AG09309 (cell line): ENCODE measurements at regions not wholly inside any gene's neighbourhood (a gene's known extent, or its start where the extent isn't known, plus 50 kb on each side); places are given as distances from the start of the nearest gene placed in this dataset.

Experiments
- DNase-seq: peaks from one replicate; pipeline ENCODE4 v3.0.0-alpha.2; 2010; ENCODE audit warnings: low read depth
- H3K4me3 ChIP-seq: 2 replicates; pipeline ENCODE4 v1.5.1; 2011; ENCODE audit warnings: mild to moderate bottlenecking, low read depth, low read length, moderate library complexity; ENCODE audit not compliant: control insufficient read depth
- TF ChIP-seq, protein P1 (sequence below): IDR thresholded peaks from 2 replicates; pipeline ENCODE4 v1.5.1; 2011; ENCODE audit warnings: mild to moderate bottlenecking, low read depth, low read length, inconsistent platforms; ENCODE audit not compliant: insufficient read depth, control insufficient read depth; ENCODE audit errors: missing control alignments

DNA sequence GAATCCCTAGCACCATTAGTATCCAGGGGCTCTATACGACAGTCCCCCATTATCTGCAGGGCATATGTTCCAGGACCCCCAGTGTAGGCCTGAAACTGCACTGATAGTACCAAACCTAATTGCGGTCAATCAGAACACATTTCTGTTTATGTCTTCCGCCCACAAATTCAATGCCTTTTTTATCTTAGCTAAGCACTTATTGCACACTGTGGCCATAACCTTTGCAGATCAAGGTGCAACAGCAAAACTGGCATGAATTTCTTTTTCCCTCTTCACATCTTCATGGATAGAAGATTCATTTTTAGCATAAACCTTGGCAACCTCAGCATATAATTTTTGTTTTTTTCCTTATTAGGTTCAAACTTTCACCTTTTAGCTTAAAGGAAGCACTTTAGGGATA, 361.1 kb downstream of the DEPDC1B start:
- TF ChIP-seq, protein P1, sequence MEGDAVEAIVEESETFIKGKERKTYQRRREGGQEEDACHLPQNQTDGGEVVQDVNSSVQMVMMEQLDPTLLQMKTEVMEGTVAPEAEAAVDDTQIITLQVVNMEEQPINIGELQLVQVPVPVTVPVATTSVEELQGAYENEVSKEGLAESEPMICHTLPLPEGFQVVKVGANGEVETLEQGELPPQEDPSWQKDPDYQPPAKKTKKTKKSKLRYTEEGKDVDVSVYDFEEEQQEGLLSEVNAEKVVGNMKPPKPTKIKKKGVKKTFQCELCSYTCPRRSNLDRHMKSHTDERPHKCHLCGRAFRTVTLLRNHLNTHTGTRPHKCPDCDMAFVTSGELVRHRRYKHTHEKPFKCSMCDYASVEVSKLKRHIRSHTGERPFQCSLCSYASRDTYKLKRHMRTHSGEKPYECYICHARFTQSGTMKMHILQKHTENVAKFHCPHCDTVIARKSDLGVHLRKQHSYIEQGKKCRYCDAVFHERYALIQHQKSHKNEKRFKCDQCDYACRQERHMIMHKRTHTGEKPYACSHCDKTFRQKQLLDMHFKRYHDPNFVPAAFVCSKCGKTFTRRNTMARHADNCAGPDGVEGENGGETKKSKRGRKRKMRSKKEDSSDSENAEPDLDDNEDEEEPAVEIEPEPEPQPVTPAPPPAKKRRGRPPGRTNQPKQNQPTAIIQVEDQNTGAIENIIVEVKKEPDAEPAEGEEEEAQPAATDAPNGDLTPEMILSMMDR: no peak
- DNase-seq: no peak
- no peak overlapping the region for H3K4me3 ChIP-seq

DNA sequence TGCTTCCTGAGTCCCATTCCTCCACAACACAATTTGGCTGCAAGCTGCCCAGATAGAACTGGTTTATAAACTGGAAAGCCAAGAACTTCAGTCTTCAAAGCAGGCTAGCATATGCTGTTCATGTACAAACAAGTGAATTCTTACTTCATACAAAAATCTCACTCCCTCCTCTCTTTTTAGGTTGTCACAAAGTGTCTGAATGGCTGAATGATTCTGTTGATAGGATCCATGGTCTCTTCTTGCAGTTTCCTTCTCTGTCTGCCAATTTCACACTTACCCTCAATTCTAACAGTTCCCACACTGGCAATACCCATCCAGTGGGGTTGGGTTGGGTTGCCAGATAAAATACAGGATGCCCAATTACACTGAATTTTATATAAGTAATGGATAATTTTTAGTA, 363.5 kb downstream of the DEPDC1B start:
- TF ChIP-seq, protein P1: no peak
- no peak overlapping the region for H3K4me3 ChIP-seq
- no peak for DNase-seq

GRCh38 chr5:60335913-60336312, 364.1 kb downstream of the DEPDC1B start:
- no peak overlapping the region for H3K4me3 ChIP-seq
- TF ChIP-seq, protein P1: no peak
- DNase-seq: no peak

DNA sequence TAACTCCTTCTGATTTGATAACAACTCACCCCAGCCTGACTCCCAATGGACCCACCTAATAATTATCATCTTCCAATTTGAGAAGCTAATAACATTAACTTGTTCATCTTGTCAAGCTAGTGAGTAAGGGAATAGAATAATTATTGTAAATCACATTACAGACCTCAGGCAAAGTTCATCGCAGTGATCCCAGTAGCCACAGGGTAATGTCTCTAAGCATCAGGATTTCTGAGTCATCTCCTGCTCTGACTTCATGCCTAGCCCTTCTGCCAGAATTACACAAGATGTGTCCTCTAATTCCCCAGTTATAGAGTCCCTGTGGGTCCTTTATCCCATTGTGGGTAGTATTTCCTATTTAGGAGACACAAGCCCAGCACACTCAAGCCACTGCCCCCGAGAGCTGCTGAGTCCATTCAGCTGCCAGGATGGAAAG, 365.7 kb downstream of the DEPDC1B start:
- no peak overlapping the region for H3K4me3 ChIP-seq
- TF ChIP-seq, protein P1: no peak
- peak; percentile 58 for DNase-seq

DNA sequence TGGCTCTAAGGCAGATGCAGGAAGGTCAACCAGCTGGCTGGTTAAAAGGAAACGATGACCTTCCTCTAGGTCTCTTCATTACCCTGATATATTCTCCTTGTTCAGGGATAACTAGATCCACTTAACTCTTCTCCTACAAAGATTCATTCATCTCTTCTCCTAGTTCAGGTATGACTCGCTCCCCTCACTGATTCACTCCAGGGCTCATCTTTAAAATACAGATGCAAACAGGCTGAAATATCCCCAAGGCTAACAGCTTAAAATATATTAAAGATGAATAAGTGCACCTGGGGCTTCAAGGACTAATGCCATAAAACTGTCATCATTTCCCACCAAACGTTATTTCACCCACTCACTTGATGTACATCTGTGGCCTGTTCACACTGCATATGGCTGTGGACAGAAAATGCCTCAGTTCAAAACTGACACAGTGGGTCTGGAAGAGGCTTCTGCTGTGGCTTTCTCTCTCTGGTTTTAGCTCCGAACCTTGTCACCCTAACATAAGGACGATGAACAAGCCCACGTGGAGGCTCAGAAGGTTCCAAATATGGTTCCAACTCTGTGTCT, 366.9 kb downstream of the DEPDC1B start:
- no peak for DNase-seq
- H3K4me3 ChIP-seq: no peak overlapping the region
- TF ChIP-seq, protein P1: no peak

DNA sequence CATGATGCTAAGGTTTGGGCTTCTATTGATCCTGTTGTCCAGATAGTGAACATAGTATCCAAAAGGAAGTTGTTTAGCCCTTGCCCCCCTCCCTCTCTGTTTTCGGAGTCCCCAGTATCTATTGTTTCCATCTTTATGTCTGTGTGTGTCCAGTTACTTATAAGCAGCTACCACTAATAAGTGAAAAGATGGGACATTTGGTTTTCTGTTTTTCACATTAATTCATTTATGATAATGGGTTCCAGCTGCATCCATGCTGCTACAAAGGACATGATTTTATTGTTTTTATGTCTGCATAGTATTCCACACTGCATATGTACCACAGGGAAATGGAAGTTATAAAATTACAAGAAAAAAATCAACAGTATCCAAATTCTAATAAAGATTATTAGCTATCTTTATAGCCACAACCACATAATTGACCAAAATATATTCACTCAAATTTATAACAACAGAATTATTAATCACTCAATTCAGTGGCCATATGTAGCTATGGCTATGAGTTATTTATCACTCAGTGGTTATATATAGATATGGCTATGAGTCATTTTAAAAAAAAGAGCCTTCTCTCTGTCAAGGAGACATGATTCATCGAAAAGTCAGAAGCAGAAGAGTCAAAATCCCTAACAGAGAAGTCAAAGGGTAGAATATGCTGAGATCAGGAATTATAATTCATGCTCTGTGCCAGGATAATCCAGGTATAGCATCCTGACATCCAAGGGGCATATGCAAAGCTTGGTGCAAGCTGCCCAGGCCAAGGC, 367.5 kb downstream of the DEPDC1B start:
- TF ChIP-seq, protein P1: no peak
- H3K4me3 ChIP-seq: no peak overlapping the region
- no peak for DNase-seq
